Pancreas (tissue), 10 donors: ENCODE measurements at regions not wholly inside any gene's neighbourhood (a gene's known extent, or its start where the extent isn't known, plus 50 kb on each side); places are given as distances from the start of the nearest gene placed in this dataset.
A peak's percentile ranks its signal among the peaks of the same experiment; 100 is the strongest.

Source experiments
- ATAC-seq, 4 donors: fragments of 200-7000 bp; cut with Tn5 transposase; one replicate each; pipeline versions ENCODE4 v1.8.0 to v1.9.1; 2020; ENCODE audit warnings: mild to moderate bottlenecking in 4 of 4, moderate library complexity in 4 of 4
- DNase-seq, 6 donors: peaks; one replicate each; pipeline ENCODE4 v3.0.0-alpha.2; 2020
- FAIRE-seq: peaks from 2 replicates; lab custom pipeline; 2012; peaks lifted over from hg19 to GRCh38; lab: Jason Lieb, UNC
- H3K27ac ChIP-seq, 4 donors: fragments of 200-600 bp; sonication (generic); 1 replicate in 3 of 4; 2 replicates in 1 of 4; pipeline versions ENCODE4 v1.5.0 to v1.8.0; 2020
- H3K27me3 ChIP-seq, 4 donors: fragments of 200-600 bp; one replicate each; pipeline ENCODE4 v1.8.0; 2021
- H3K36me3 ChIP-seq, 3 donors: fragments of 200-600 bp; sonication (generic) in 1 of 3; one replicate each; pipeline versions ENCODE4 v1.5.0 to v1.8.0; 2020 to 2021
- H3K4me1 ChIP-seq, 3 donors: fragments of 200-600 bp; one replicate each; pipeline ENCODE4 v1.8.0; 2021
- H3K4me3 ChIP-seq, 4 donors: fragments of 200-600 bp; sonication (generic) in 2 of 4; one replicate each; pipeline versions ENCODE4 v1.5.0 to v1.8.0; 2020 to 2021
- H3K9me3 ChIP-seq, 4 donors: fragments of 200-600 bp; one replicate each; pipeline ENCODE4 v1.8.0; 2021
- CTCF ChIP-seq, 4 donors: fragments of 200-600 bp; sonication (generic) in 3 of 4; IDR thresholded peaks; one replicate each; pipeline versions ENCODE4 v1.5.0 to v1.8.0; 2021; ENCODE audit warnings: antibody characterized with exemption in 4 of 4
- WGBS, 2 donors: extraction: QIAGEN DNeasy Blood & Tissue Kit; methylation state at CpG; one replicate each; pipeline ENCODE4 v1.1.7; 2013; 5-methylcytosine and 5-hydroxymethylcytosine counted together
- intact Hi-C, 3 donors: fragments of 100-400 bp; cut with DNase I; formaldehyde crosslinking; loops; one replicate each; pipeline versions ENCODE4 v1.11.1 to v1.14.2; 2022
- donor health status: healthy with polysubstance abuse.
- donor health status: DM: no; HTN: no; CAD: no; lungs with moderate emphysema.
- donor health status: DM: no; HTN: no; CAD: no.
- donor health status: control.
- donor health status: control.
- donor health status: Bipolar disorder and iron deficiency.
- donor health status: DM: yes; HTN: yes; CAD: no.
- donor health status: DM: no; HTN: no; CAD: no.
- donor health status: DM: no; HTN: no; CAD: no.
- donor health status: DM: yes; HTN: yes; CAD: no.

GRCh38 chr2:19503915-19504314 is 145.5 kb upstream of the OSR1 start:
- no peak for DNase-seq
- Histone ChIP-seq H3K4me3 (no peak overlapping the region), H3K9me3 (no peaks in the 10 kb centered on the region), H3K27ac (no peak overlapping the region), H3K4me1 (peaks cover 5 to 7% (median 7%) of the 10 kb centered on the region in 3 donors), H3K27me3 (no peaks in the 10 kb centered on the region), H3K36me3 (no peaks in the 10 kb centered on the region)
- 71 to 74% methylated on average over 3 of the region's 3 CpGs for WGBS, 2 donors
- intact Hi-C loops = no loop called here
- no peak for TF ChIP-seq CTCF (IDR thresholded peaks at IDR 0.05)
- no peak for ATAC-seq
- no peak for FAIRE-seq

- TF ChIP-seq CTCF (IDR thresholded peaks at IDR 0.05) = no peak
- FAIRE-seq (no peak), ATAC-seq (no peak), DNase-seq (no peak)
- no peaks in the 10 kb centered on the region for H3K27me3 ChIP-seq
- H3K4me3 ChIP-seq = no peak overlapping the region
- no peaks in the 10 kb centered on the region for H3K36me3 ChIP-seq
- no peak overlapping the region for H3K27ac ChIP-seq
- intact Hi-C loops = no loop called here
- 62 to 71% methylated on average over 4 of the region's 4 CpGs for WGBS, 2 donors
- peaks cover 5 to 7% (median 7%) of the 10 kb centered on the region in 3 donors for H3K4me1 ChIP-seq
- no peaks in the 10 kb centered on the region for H3K9me3 ChIP-seq
Measured at GRCh38 chr2:19503406-19503805, 145.0 kb upstream of the OSR1 start.

- TF ChIP-seq CTCF (IDR thresholded peaks at IDR 0.05) = no peak
- intact Hi-C loops = no loop called here
- H3K4me1 ChIP-seq = peaks cover 5 to 7% (median 7%) of the 10 kb centered on the region in 3 donors
- FAIRE-seq (peak; percentile 39), DNase-seq (no peak), ATAC-seq (no peak)
- no peak overlapping the region for H3K4me3 ChIP-seq
- H3K36me3 ChIP-seq = no peaks in the 10 kb centered on the region
- no peaks in the 10 kb centered on the region for H3K27me3 ChIP-seq
- no peak overlapping the region for H3K27ac ChIP-seq
- H3K9me3 ChIP-seq = no peaks in the 10 kb centered on the region
Measured at GRCh38 chr2:19500126-19500525, 141.7 kb upstream of the OSR1 start.

- intact Hi-C loops = no loop called here
- ATAC-seq (no peak), FAIRE-seq (no peak), DNase-seq (no peak)
- Histone ChIP-seq H3K36me3 (no peaks in the 10 kb centered on the region), H3K4me1 (no peaks in the 10 kb centered on the region), H3K4me3 (no peak overlapping the region), H3K27me3 (no peaks in the 10 kb centered on the region), H3K9me3 (no peaks in the 10 kb centered on the region), H3K27ac (no peak overlapping the region)
- WGBS, 2 donors = 63 to 73% methylated on average over 5 of the region's 5 CpGs
- TF ChIP-seq CTCF (IDR thresholded peaks at IDR 0.05) = no peak
Measured at GRCh38 chr2:19496646-19497045, 138.2 kb upstream of the OSR1 start.

- Histone ChIP-seq H3K27ac (no peak overlapping the region), H3K9me3 (no peaks in the 10 kb centered on the region), H3K4me3 (no peak overlapping the region), H3K36me3 (no peaks in the 10 kb centered on the region), H3K27me3 (no peaks in the 10 kb centered on the region), H3K4me1 (no peaks in the 10 kb centered on the region)
- ATAC-seq (no peak), FAIRE-seq (no peak), DNase-seq (no peak)
- no peak for TF ChIP-seq CTCF (IDR thresholded peaks at IDR 0.05)
- intact Hi-C loops = no loop called here
- WGBS, 2 donors = 74 to 78% methylated on average over 4 of the region's 4 CpGs
Measured at GRCh38 chr2:19494241-19494640, 135.8 kb upstream of the OSR1 start.
